ENCODE measurements at regions not wholly inside any gene's neighbourhood (a gene's known extent, or its start where the extent isn't known, plus 50 kb on each side); places are given as distances from the start of the nearest gene placed in this dataset.

GRCh38 chr6:23040899-23041298 is 471.5 kb downstream of the HDGFL1 start:
- H3K27me3 ChIP-seq = no peaks in the 10 kb centered on the region
- no peak for DNase-seq (ENCODE audit: low spot score)

DNA sequence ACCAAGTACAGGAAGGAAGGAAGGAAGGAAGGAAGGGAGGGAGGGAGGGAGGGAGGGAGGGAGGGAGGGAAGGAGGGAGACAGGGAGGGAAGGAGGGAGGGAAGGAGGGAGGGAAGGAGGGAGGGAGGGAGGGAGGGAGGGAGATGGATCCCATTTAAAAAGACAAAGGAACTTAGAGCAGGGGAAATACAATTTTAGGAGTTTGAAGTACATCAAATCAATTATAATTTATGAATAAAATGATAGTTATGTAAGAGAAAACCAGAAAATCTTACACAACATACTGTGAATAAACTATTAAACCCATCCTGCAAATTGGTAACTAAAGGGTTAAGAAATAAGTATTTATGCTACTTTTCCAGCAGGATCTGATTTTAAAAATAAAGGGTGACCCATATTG is 475.9 kb downstream of the HDGFL1 start:
- no peak for DNase-seq (ENCODE audit: low spot score)
- H3K27me3 ChIP-seq = no peaks in the 10 kb centered on the region

More at GRCh38 chr6:23040899-23041298, 471.5 kb downstream of the HDGFL1 start:
- no peak overlapping the region for H3K4me3 ChIP-seq
- H3K9me3 ChIP-seq = no peaks in the 10 kb centered on the region
- no peaks in the 10 kb centered on the region for H3K36me3 ChIP-seq
- TF ChIP-seq, protein P1, sequence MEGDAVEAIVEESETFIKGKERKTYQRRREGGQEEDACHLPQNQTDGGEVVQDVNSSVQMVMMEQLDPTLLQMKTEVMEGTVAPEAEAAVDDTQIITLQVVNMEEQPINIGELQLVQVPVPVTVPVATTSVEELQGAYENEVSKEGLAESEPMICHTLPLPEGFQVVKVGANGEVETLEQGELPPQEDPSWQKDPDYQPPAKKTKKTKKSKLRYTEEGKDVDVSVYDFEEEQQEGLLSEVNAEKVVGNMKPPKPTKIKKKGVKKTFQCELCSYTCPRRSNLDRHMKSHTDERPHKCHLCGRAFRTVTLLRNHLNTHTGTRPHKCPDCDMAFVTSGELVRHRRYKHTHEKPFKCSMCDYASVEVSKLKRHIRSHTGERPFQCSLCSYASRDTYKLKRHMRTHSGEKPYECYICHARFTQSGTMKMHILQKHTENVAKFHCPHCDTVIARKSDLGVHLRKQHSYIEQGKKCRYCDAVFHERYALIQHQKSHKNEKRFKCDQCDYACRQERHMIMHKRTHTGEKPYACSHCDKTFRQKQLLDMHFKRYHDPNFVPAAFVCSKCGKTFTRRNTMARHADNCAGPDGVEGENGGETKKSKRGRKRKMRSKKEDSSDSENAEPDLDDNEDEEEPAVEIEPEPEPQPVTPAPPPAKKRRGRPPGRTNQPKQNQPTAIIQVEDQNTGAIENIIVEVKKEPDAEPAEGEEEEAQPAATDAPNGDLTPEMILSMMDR (IDR thresholded peaks at IDR 0.05) = no peak
- H3K4me1 ChIP-seq = no peaks in the 10 kb centered on the region
- no peak overlapping the region for H3K27ac ChIP-seq

GRCh38 chr6:23055523-23055922 is 486.2 kb downstream of the HDGFL1 start:
- no peak overlapping the region for H3K4me3 ChIP-seq
- H3K4me1 ChIP-seq = no peaks in the 10 kb centered on the region
- no peak overlapping the region for H3K27ac ChIP-seq
- H3K36me3 ChIP-seq = no peaks in the 10 kb centered on the region
- DNase-seq (ENCODE audit: low spot score) = no peak
- no peaks in the 10 kb centered on the region for H3K9me3 ChIP-seq
- TF ChIP-seq, protein P1 (IDR thresholded peaks at IDR 0.05) = no peak
- H3K27me3 ChIP-seq = no peaks in the 10 kb centered on the region

More for the DNA sequence above, 475.9 kb downstream of the HDGFL1 start:
- Histone ChIP-seq H3K4me1 (no peaks in the 10 kb centered on the region), H3K4me3 (no peak overlapping the region), H3K9me3 (no peaks in the 10 kb centered on the region), H3K36me3 (no peaks in the 10 kb centered on the region), H3K27ac (no peak overlapping the region)
- TF ChIP-seq, protein P1 (IDR thresholded peaks at IDR 0.05) = no peak

DNA sequence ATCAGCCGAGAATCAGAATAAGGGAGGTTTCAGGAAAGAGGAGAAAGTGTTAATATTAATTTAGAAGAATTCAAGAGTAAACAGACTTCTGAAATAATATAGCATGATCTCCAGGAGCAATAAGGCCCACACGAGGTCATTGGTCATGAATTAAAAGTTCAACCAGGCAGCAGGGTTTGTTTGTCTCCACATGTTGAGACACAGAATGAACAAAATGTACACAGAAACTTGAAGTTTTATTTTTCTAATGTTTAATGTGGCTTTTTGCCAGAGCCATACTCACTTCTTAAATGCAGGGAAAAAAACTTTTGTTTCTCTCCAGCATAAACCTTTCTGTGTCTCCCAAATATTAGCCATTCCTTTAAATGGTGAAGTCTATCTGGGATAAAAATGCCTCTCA is 504.5 kb downstream of the HDGFL1 start:
- peaks cover 0 to 8% of the 10 kb centered on the region in 2 donors for H3K9me3 ChIP-seq
- no peak overlapping the region for H3K4me3 ChIP-seq
- no peaks in the 10 kb centered on the region for H3K4me1 ChIP-seq
- no peaks in the 10 kb centered on the region for H3K36me3 ChIP-seq
- no peak for DNase-seq (ENCODE audit: low spot score)
- no peak overlapping the region for H3K27ac ChIP-seq
- TF ChIP-seq, protein P1 (IDR thresholded peaks at IDR 0.05) = no peak
- H3K27me3 ChIP-seq = no peaks in the 10 kb centered on the region

DNA sequence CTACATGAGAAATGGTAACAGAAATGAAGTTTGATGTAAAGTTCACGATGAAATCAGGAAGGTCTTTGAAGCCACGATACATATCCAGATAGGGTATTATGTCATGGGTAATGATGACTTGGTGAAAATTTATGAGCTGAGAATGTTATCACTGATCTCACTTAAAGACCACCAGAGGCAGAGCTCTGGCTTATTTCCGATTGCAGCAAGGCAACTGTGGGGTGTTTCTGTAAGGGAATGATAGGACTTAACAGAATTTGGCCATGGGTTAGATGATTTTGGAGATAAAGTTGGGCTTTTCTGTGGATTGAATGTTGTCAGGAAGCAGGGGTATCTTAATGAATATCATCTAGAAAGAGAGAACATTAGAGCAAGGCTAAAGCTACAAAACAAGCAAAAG is 508.4 kb downstream of the HDGFL1 start:
- Histone ChIP-seq H3K27ac (no peak overlapping the region), H3K27me3 (no peaks in the 10 kb centered on the region), H3K9me3 (peaks cover 0 to 8% of the 10 kb centered on the region in 2 donors), H3K4me3 (no peak overlapping the region), H3K4me1 (no peaks in the 10 kb centered on the region), H3K36me3 (no peaks in the 10 kb centered on the region)
- TF ChIP-seq, protein P1 (IDR thresholded peaks at IDR 0.05) = no peak
- no peak for DNase-seq (ENCODE audit: low spot score)

- Histone ChIP-seq H3K36me3 (no peaks in the 10 kb centered on the region), H3K27ac (no peak overlapping the region), H3K27me3 (no peaks in the 10 kb centered on the region), H3K9me3 (no peaks in the 10 kb centered on the region), H3K4me3 (no peak overlapping the region), H3K4me1 (no peaks in the 10 kb centered on the region)
- TF ChIP-seq, protein P1 (IDR thresholded peaks at IDR 0.05) = no peak
- no peak for DNase-seq (ENCODE audit: low spot score)
Observed at GRCh38 chr6:23081701-23082100, 512.3 kb downstream of the HDGFL1 start.

Data from right atrium auricular region (tissue), 2 donors.